ENCODE measurements at regions not wholly inside any gene's neighbourhood (a gene's known extent, or its start where the extent isn't known, plus 50 kb on each side); places are given as distances from the start of the nearest gene placed in this dataset.

DNA sequence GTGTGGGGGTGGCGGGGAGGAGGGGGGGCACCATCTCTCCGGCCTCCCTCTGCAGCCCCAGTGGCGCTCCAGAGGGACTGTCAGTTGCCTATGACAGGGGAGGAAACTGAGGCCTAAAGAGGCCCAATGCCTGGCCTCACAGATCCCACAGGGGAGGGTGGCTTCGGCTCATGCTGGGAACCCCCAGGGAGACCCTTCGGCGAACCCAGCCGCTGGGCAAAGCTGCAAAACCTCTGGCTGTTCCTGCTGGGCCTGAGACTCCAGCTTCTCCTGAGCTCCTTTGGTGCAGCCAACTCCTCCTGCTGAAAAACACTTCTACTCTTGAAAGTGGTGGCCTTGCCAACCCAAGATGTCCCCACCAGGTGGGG lies 170.1 kb upstream of the RTL1 start:
- Histone ChIP-seq H3K4me3 (ENCODE audit: low read depth in 1 of 2, low read length in 2 of 2) (no peak overlapping the region), H3K9ac (ENCODE audit: low read depth, low read length) (no peak overlapping the region)
- ATAC-seq (ENCODE audit: insufficient read depth, low read depth): no peak

GRCh38 chr14:101074196-101075024 lies 170.9 kb upstream of the RTL1 start:
- H3K79me2 ChIP-seq (ENCODE audit: insufficient read depth, low read length): no peaks in the 10 kb centered on the region
- H2AFZ ChIP-seq (ENCODE audit: low read depth, low read length): no peak overlapping the region
- TF ChIP-seq EZH2 (IDR thresholded peaks at IDR 0.05; ENCODE audit: borderline replicate concordance, low read depth, low read length, severe bottlenecking): no peak
- TF ChIP-seq, protein P1, sequence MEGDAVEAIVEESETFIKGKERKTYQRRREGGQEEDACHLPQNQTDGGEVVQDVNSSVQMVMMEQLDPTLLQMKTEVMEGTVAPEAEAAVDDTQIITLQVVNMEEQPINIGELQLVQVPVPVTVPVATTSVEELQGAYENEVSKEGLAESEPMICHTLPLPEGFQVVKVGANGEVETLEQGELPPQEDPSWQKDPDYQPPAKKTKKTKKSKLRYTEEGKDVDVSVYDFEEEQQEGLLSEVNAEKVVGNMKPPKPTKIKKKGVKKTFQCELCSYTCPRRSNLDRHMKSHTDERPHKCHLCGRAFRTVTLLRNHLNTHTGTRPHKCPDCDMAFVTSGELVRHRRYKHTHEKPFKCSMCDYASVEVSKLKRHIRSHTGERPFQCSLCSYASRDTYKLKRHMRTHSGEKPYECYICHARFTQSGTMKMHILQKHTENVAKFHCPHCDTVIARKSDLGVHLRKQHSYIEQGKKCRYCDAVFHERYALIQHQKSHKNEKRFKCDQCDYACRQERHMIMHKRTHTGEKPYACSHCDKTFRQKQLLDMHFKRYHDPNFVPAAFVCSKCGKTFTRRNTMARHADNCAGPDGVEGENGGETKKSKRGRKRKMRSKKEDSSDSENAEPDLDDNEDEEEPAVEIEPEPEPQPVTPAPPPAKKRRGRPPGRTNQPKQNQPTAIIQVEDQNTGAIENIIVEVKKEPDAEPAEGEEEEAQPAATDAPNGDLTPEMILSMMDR (IDR thresholded peaks at IDR 0.05; ENCODE audit: borderline replicate concordance, extremely low read depth, low read length, poor library complexity, severe bottlenecking): no peak
- H3K27ac ChIP-seq (ENCODE audit: low read length): no peak overlapping the region
- no peak overlapping the region for H3K9ac ChIP-seq (ENCODE audit: low read depth, low read length)
- no peak overlapping the region for H3K4me3 ChIP-seq (ENCODE audit: low read depth in 1 of 2, low read length in 2 of 2)
- no peaks in the 10 kb centered on the region for H4K20me1 ChIP-seq (ENCODE audit: insufficient read depth, low read length)
- no peak for ATAC-seq (ENCODE audit: insufficient read depth, low read depth)
- H3K36me3 ChIP-seq (ENCODE audit: insufficient read depth, low read length): no peaks in the 10 kb centered on the region
- no peaks in the 10 kb centered on the region for H3K9me3 ChIP-seq (ENCODE audit: insufficient read depth, low read length, severe bottlenecking)
- H3K4me2 ChIP-seq (ENCODE audit: insufficient read depth, low read length): no peak overlapping the region
- H3K4me1 ChIP-seq (ENCODE audit: insufficient read depth, low read length): no peaks in the 10 kb centered on the region; the same call in 1 of the 2 replicates
- DNase-seq: peak; percentile 2
- H3K27me3 ChIP-seq (ENCODE audit: insufficient read depth, low read length, poor library complexity): peaks cover 4% of the 10 kb centered on the region

More for the DNA sequence above, 170.1 kb upstream of the RTL1 start:
- Histone ChIP-seq H3K9me3 (ENCODE audit: insufficient read depth, low read length, severe bottlenecking) (no peaks in the 10 kb centered on the region), H3K4me2 (ENCODE audit: insufficient read depth, low read length) (no peak overlapping the region), H4K20me1 (ENCODE audit: insufficient read depth, low read length) (no peaks in the 10 kb centered on the region), H2AFZ (ENCODE audit: low read depth, low read length) (no peak overlapping the region), H3K36me3 (ENCODE audit: insufficient read depth, low read length) (no peaks in the 10 kb centered on the region), H3K27ac (ENCODE audit: low read length) (no peak overlapping the region), H3K4me1 (ENCODE audit: insufficient read depth, low read length) (no peaks in the 10 kb centered on the region; the same call in 1 of the 2 replicates), H3K79me2 (ENCODE audit: insufficient read depth, low read length) (no peaks in the 10 kb centered on the region), H3K27me3 (ENCODE audit: insufficient read depth, low read length, poor library complexity) (peaks cover 4% of the 10 kb centered on the region)
- TF ChIP-seq EZH2 (IDR thresholded peaks at IDR 0.05; ENCODE audit: borderline replicate concordance, low read depth, low read length, severe bottlenecking): no peak
- TF ChIP-seq, protein P1 (IDR thresholded peaks at IDR 0.05; ENCODE audit: borderline replicate concordance, extremely low read depth, low read length, poor library complexity, severe bottlenecking): no peak
- DNase-seq: peak; percentile 2

GRCh38 chr14:101075025-101075800 lies 171.7 kb upstream of the RTL1 start:
- H4K20me1 ChIP-seq (ENCODE audit: insufficient read depth, low read length): no peaks in the 10 kb centered on the region
- no peak overlapping the region for H2AFZ ChIP-seq (ENCODE audit: low read depth, low read length)
- peak; percentile 32; the same call in 1 of the 3 replicates for ATAC-seq (ENCODE audit: insufficient read depth, low read depth)

More at GRCh38 chr14:101075025-101075800, 171.7 kb upstream of the RTL1 start:
- peaks cover 4% of the 10 kb centered on the region for H3K27me3 ChIP-seq (ENCODE audit: insufficient read depth, low read length, poor library complexity)
- no peak overlapping the region for H3K4me2 ChIP-seq (ENCODE audit: insufficient read depth, low read length)
- no peaks in the 10 kb centered on the region for H3K9me3 ChIP-seq (ENCODE audit: insufficient read depth, low read length, severe bottlenecking)
- no peaks in the 10 kb centered on the region for H3K79me2 ChIP-seq (ENCODE audit: insufficient read depth, low read length)
- H3K9ac ChIP-seq (ENCODE audit: low read depth, low read length): no peak overlapping the region
- no peak for TF ChIP-seq EZH2 (IDR thresholded peaks at IDR 0.05; ENCODE audit: borderline replicate concordance, low read depth, low read length, severe bottlenecking)
- TF ChIP-seq, protein P1 (IDR thresholded peaks at IDR 0.05; ENCODE audit: borderline replicate concordance, extremely low read depth, low read length, poor library complexity, severe bottlenecking): no peak
- no peak overlapping the region for H3K27ac ChIP-seq (ENCODE audit: low read length)
- H3K4me3 ChIP-seq (ENCODE audit: low read depth in 1 of 2, low read length in 2 of 2): no peak overlapping the region
- no peaks in the 10 kb centered on the region for H3K36me3 ChIP-seq (ENCODE audit: insufficient read depth, low read length)
- peak; percentile 18 for DNase-seq
- H3K4me1 ChIP-seq (ENCODE audit: insufficient read depth, low read length): no peaks in the 10 kb centered on the region; the same call in 1 of the 2 replicates
